ENCODE measurements at regions not wholly inside any gene's neighbourhood (a gene's known extent, or its start where the extent isn't known, plus 50 kb on each side); places are given as distances from the start of the nearest gene placed in this dataset.
"Not testable (repeated sequence)": the region's sequence is repeated elsewhere in the genome, so short reads cannot be mapped to it uniquely, and the experiment has no call there.

DNA sequence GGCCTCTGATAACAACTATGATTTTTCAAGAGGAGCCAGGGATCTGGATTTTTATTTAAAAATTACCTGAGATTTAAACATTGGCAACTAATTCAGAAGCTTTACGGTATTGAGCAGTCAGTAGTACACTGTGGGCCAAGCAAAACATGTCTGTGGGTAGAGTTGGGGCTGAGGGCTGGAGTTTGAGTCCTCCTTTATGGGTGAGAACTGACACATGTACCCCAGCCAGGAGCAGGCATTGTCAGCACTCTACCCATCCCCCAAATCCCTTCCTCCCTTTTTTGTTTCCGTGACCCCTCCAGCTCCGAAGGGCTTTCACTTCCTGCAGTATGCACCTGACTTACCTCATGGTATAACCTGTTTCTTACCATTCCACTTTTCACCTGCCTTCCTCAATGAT lies 131.4 kb downstream of the SNX5 start:
- DNase-seq (ENCODE audit: low spot score) = no peak

DNA sequence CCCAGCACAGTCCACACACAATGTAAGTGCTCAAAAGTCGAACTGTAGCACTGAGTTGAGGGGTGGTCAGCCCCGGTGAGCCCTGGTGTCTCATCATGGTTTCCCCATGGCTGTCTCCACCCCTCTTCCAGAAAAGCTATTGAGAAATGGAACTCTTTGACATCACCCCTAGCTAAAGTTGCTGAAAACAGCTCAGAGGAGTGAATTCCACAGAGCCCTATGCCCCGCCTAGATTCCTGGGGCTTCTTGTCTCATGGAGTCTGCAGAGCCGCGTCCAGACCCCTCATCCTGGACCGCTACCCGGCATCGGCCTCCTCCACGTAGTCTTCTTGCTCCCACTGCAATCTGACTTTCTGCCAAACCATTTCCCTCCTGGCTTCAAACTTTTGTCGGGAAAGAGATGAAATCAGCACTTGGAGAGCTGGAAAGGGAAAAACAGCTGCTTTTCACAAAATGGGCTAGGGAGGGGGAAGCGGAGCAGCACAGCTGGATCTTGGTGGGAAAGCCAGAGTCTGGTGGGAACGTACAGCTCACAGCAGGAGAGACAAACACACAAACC lies 132.2 kb downstream of the SNX5 start:
- peak; percentile 45 for DNase-seq (ENCODE audit: low spot score)

DNA sequence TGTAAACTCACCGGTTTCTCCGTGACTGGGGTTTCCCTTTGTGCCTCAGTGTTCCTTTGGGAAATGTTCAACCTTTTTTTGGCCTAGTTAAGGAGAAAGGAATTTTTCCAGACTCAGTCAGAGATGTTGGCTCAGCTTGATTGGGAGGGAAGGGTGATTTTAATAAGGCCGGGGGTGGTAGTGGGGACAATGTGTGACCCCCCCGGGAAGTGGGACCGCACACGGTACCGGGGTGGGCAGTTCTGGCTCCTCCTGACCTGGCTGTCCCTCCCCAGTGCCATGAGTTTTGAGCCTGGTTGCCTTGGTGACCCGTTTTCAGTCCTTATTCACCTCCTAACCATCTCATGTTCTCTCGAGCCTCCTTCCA lies 132.7 kb downstream of the SNX5 start:
- no peak for DNase-seq (ENCODE audit: low spot score)

DNA sequence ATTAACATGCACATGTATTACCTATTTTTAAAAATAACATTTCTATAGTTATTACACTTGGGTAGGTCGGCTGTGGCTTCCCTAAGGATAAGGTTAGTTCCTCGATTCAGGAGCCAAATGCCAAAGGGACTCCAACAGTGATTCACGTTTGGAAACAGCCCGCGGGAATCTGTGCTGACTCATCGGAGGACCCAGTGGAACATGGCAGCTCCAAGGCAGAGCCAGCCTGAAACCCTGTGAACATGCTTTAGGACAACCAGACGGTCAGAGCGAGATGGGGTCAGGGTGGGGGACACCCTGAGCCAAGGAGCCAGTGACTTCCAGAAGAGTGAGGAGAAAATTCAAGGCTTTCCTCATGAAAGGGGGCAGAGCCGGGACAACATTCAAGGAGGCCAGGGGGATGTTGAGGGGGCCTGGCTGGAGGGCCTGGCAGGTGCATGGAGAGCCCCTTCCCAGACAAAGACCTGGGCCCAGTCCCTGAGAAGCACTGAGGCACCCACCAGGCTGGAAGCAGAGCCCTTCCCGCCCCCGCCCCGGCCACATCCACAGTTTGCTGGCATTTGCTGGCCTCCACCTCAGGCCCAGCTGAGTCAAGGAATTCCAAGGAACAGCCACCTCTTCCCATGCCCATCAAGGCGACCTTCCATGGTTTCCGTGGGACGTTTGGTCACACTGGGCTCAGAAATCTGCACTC lies 133.2 kb downstream of the SNX5 start:
- DNase-seq (ENCODE audit: low spot score) = peak; percentile 53

DNA sequence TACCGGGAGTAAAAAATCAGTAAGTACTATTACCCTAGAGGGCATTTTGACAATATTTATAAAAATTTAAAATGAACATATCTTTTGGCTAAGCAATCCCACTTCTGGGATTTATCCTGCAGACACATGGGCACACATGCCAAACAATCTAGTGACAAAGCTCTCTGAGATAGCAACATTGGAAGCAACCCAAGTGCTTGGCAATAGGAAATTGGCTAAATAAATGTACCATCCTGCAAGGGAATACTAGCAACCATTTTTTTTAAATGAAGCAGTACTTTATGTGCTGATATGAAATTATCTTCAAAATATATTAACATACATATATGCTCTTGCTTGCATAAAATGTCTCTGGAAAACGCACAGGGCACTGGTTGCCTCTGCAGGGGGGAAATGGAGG lies 133.8 kb downstream of the SNX5 start:
- no peak for DNase-seq (ENCODE audit: low spot score)

- DNase-seq (ENCODE audit: low spot score) = no peak
Observed at GRCh38 chr20:17833036-17833674, 133.4 kb downstream of the BANF2 start.

- DNase-seq (ENCODE audit: low spot score) = no peak
Observed at GRCh38 chr20:17832236-17832915, 132.6 kb downstream of the BANF2 start.

DNA sequence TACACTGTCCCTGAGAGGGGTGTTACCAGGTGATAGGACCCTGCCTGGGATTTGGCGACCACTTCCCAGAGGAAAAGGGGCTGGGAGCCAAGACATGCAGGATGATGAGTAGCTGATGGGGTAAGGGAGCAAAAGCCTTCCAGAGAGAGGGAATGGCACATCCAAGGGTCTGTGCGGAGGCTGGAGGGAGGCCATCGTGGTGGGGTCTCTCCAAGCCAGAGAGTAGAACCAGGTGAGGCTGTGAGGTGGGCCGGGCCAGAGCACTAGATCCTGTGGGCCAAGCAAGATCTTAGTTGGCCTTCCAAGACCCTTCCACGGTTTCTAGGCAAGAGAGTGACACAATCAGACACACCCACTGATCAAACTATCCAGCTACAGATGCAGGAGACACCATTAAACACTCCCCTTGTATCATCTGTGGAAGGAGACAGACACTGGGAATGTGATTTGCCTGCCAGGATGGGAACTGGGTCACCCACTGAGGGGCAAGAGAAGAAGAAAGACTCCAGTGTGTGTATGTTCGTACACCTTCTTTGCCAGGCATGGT lies 128.9 kb downstream of the BANF2 start:
- DNase-seq (ENCODE audit: low spot score) = no peak

DNA sequence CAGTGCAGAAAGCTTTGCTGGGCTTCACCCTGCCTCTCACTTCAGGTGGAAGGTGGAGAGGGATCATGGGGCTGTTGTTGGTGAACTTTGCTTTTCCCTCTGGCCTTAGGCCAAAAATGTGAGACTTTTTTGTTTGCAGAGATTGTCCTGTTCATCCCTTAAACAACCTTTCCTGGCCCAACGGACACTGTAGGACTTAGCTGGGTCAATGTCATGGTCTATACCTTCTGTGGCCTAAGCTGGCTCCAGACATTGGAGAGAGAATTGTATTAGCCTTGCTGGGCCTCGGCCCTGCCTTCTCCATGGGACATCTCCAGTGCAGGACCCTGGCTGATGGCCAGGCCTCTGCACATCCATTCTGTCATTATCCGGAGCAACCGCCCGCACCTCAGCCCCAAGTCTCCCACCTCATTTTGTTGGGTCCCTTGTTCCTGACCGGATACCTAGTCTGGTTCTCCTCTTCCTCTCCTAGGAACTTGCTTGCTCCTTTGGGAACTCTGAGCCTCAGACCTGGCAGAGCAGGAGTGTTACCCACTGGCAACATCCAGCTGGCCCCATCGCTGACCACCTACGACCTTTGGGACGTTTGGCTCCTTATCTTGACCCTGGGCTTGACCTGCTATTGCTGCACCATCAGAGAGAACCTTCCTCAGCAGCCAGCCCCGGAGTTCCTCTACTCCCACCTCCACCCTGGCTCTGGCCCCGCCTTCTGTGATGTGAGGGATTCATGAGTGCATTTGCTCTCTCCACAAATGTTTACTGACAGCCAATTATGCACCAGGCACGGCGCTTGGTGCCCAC lies 128.2 kb downstream of the BANF2 start:
- DNase-seq (ENCODE audit: low spot score) = no peak

- DNase-seq (ENCODE audit: low spot score) = no peak
Observed at GRCh38 chr20:17827079-17827478, 127.3 kb downstream of the BANF2 start.

DNA sequence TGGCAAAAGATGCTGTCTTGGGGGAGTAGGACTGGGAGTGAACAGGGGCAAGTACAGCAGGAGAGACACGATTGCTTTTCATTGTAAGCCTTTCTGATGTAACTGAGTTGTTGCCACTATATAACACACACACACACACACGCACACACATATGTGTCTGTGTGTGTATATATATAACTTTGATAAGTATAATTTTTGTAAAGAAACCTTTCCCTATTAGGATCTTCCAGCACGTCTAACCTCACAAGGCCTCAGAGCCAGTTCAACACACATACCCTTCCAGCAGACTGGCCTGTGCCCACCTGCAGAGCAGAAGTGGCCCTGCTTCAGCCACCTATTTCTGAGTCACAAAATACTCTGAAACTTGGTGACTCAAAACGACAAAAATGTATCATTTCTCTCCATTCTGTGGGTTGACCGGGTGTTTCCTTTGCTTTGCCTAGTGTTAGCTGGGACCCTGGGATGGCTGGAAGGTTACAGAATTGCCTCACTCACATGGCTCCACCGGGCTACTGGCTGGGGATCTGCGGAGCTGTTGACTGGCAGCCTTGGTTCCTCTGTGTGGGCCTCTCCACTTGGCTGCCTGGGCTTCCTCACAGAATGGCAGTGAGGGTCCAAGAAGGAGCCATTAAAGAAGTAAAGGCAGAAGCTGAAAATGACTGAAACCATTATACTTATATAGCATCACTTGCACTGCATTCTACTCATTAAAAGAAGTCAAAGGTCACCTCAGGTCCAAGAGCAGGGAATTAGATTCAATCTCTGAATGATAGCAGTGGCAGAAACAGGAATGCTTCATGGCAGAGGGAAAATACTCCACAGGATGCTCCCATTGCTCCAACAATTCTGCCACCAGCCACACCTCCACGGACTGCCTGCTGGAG lies 126.4 kb downstream of the BANF2 start:
- DNase-seq (ENCODE audit: low spot score) = no peak

- DNase-seq (ENCODE audit: low spot score) = no peak
Observed at GRCh38 chr20:17825252-17825959, 125.6 kb downstream of the BANF2 start.

DNA sequence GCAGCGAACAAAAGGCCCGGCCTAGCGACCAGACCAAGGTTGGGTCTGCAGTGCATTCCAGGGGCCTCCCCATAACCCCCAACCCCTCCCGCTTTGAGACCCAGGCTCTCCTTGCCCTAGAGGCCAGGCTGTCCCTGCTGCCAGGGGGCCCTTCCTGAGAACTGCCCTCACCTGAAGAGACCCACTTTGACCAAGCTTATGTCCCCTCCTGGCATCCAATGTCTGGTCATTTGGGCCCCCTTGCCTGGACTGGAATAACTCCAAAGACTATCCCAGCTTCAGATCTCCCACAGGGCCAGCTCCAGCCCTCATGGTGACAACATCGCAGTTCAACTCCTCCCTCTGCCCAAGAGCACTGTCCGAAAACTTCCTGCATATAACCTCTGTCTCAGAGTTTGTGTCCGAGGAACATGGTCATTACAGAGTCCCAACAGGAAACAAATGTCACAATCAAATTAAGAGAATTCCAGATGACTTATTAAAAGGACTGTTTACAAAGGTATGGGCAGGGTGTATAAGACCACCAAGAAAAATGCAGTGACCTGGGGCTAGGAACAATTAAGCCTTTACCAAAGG lies 125.0 kb downstream of the BANF2 start:
- no peak for DNase-seq (ENCODE audit: low spot score)

DNA sequence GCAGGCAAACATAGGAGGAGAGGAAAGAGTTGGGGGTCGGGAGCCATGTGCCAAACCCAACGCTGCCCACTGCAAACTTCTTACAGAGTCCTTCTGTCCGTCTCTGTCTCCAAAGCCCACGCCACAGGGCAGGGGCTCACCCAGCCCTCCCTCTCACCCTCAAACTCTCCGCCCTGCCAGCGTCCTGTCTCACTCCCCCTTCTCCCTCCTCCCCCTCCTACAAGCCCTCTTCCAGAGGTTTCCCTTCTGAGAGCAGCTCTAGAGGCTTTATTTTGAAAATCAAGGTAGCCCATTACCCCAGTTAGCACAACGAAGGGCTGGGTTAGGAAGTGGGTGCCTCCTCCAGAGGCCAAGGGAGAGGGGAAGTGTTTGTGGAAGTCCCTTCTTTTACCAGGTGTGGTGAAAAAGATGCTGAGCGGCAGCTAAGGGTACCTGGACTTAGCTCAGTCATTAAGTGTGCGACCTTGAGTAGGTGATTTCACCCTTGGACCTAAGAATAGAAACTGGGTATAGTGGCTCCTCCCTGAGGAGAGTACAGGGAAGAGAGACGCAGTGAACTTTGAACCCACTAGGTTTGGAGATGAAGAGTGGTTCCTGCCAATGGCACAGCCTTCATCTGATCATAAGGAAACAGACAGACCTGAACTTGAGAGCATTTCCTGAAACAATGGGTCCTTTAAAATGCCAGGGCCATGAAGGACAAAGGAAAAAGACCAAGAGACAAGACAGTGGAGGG lies 123.8 kb downstream of the BANF2 start:
- DNase-seq (ENCODE audit: low spot score) = peak; percentile 57

GRCh38 chr20:17822540-17823408 lies 123.0 kb downstream of the BANF2 start:
- no peak for DNase-seq (ENCODE audit: low spot score)

GRCh38 chr20:17822039-17822438 lies 122.3 kb downstream of the BANF2 start:
- peak; percentile 70 for DNase-seq (ENCODE audit: low spot score)

DNA sequence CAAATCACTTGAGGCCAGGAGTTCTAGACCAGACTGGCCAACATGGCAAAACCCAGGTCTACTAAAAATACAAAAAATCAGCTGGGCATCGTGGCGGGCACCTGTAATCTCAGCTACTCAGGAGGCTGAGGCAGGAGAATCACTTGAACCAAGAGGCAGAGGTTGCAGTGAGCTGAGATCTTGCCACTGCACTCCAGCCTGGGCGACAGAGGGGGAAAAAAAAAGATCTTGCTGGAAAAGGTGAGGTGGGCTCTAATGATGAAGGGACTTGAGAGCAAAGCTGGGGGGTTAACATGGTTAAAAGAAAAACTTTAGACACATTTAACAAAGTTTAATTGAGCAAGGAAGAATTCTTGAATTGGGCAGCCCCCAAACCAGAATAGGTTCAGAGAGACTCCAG lies 121.8 kb downstream of the BANF2 start:
- DNase-seq (ENCODE audit: low spot score) = not testable (repeated sequence)
